OCI-LY7 (cell line): ENCODE measurements at regions not wholly inside any gene's neighbourhood (a gene's known extent, or its start where the extent isn't known, plus 50 kb on each side); places are given as distances from the start of the nearest gene placed in this dataset.
A peak's percentile ranks its signal among the peaks of the same experiment; 100 is the strongest.
"Not testable (repeated sequence)": the region's sequence is repeated elsewhere in the genome, so short reads cannot be mapped to it uniquely, and the experiment has no call there.

Experiments
- BruUV-seq: library from RNA; stranded (reverse); fragments of 400-500 nt; replicated peaks from 2 replicates; lab custom pipeline; 2021; lab: Mats Ljungman, UMichigan
- CTCF ChIA-PET: fragments of 300-600 bp; sonication (Branson Sonifier 250); formaldehyde crosslinking; loops from one replicate; lab custom pipeline; 2022; ENCODE audit warnings: antibody characterized with exemption; ENCODE audit not compliant: unreplicated experiment; lab: Charles Lee
- POLR2A ChIA-PET: fragments of 300-600 bp; sonication (Branson Sonifier 250); formaldehyde crosslinking; loops from one replicate; lab custom pipeline; 2022; ENCODE audit warnings: antibody characterized with exemption; lab: Charles Lee
- DNase-seq: peaks from one replicate; pipeline ENCODE4 v3.0.0-alpha.2; 2015; ENCODE audit warnings: low spot score
- H2AFZ ChIP-seq: fragments of 200-600 bp; sonication (generic), shearing (Covaris generic); 2 replicates; pipeline ENCODE4 v1.6.1; 2014; ENCODE audit warnings: mild to moderate bottlenecking, antibody characterized with exemption, low read length, moderate library complexity
- H3K27ac ChIP-seq: fragments of 200-600 bp; sonication (generic); 2 replicates; pipeline ENCODE4 v1.5.1; 2014; ENCODE audit warnings: mixed run types, low read depth, mild to moderate bottlenecking, moderate library complexity, low read length, inconsistent platforms; ENCODE audit not compliant: poor library complexity, severe bottlenecking
- H3K36me3 ChIP-seq: fragments of 200-600 bp; sonication (generic); 2 replicates; pipeline ENCODE4 v1.6.1; 2014; ENCODE audit warnings: mild to moderate bottlenecking, antibody characterized with exemption, low read length, moderate library complexity, mixed read lengths; ENCODE audit not compliant: insufficient read depth
- H3K4me1 ChIP-seq: fragments of 200-600 bp; sonication (generic); 2 replicates; pipeline ENCODE4 v1.5.1; 2014; ENCODE audit warnings: mild to moderate bottlenecking, low read length; ENCODE audit not compliant: insufficient read depth, poor library complexity, severe bottlenecking
- H3K4me2 ChIP-seq: fragments of 200-600 bp; sonication (generic); 2 replicates; pipeline ENCODE4 v1.6.1; 2014; ENCODE audit warnings: mild to moderate bottlenecking, low read length
- H3K4me3 ChIP-seq: fragments of 200-600 bp; sonication (generic); 2 replicates; pipeline ENCODE4 v1.5.1; 2014; ENCODE audit warnings: mild to moderate bottlenecking, low read depth, low read length; ENCODE audit not compliant: poor library complexity, severe bottlenecking
- H3K79me2 ChIP-seq: fragments of 200-600 bp; sonication (generic); 2 replicates; pipeline ENCODE4 v1.6.1; 2016; ENCODE audit warnings: low read depth, mild to moderate bottlenecking, low read length, moderate library complexity, mixed read lengths; ENCODE audit not compliant: insufficient read depth
- H3K9me2 ChIP-seq: fragments of 200-600 bp; sonication (generic); 2 replicates; pipeline ENCODE4 v1.6.1; 2016; ENCODE audit warnings: mild to moderate bottlenecking, low read length, mixed read lengths; ENCODE audit not compliant: insufficient read depth
- H3K9me3 ChIP-seq: fragments of 200-600 bp; sonication (generic); 2 replicates; pipeline ENCODE4 v1.6.1; 2014; ENCODE audit warnings: mild to moderate bottlenecking, mixed run types, low read length, mixed read lengths
- H4K20me1 ChIP-seq: fragments of 200-600 bp; sonication (generic); 2 replicates; pipeline ENCODE4 v1.6.1; 2014; ENCODE audit warnings: mild to moderate bottlenecking, antibody characterized with exemption, low read length, moderate library complexity, mixed read lengths; ENCODE audit not compliant: insufficient read depth
- EZH2phosphoT487 ChIP-seq: fragments of 200-600 bp; sonication (generic); IDR thresholded peaks from 2 replicates; pipeline ENCODE4 v1.6.1; 2018; ENCODE audit warnings: low read depth, borderline replicate concordance, mild to moderate bottlenecking, mixed run types, antibody characterized with exemption, low read length, moderate library complexity, mixed read lengths
- intact Hi-C: fragments of 100-400 bp; cut with micrococcal nuclease; formaldehyde crosslinking; loops from one replicate; pipeline ENCODE4 v1.10.0; 2022; ENCODE audit not compliant: unreplicated experiment
- TF ChIP-seq, protein P1 (sequence below): fragments of 200-600 bp; sonication (generic); conservative IDR thresholded peaks from 2 replicates; pipeline ENCODE4 v1.5.1; 2014; ENCODE audit warnings: mild to moderate bottlenecking, antibody characterized with exemption, low read length, moderate library complexity, mixed read lengths

GRCh38 chr6:100228437-100228833 is 234.4 kb upstream of the MCHR2 start:
- H3K27ac ChIP-seq: peak overlapping the region; percentile 26
- H4K20me1 ChIP-seq: no peaks in the 10 kb centered on the region
- DNase-seq: no peak
- no peaks in the 10 kb centered on the region for H3K9me2 ChIP-seq
- no peaks in the 10 kb centered on the region for H3K9me3 ChIP-seq
- intact Hi-C loops: no loop called here
- H3K36me3 ChIP-seq: no peaks in the 10 kb centered on the region
- H3K79me2 ChIP-seq: no peaks in the 10 kb centered on the region
- H3K4me2 ChIP-seq: peak overlapping the region; percentile 83
- peaks cover 6% of the 10 kb centered on the region for H3K4me1 ChIP-seq
- H2AFZ ChIP-seq: peak overlapping the region; percentile 97
- peak overlapping the region; percentile 59 for H3K4me3 ChIP-seq
- CTCF ChIA-PET: no interaction called here
- no TSS peak for BruUV-seq
- POLR2A ChIA-PET: interaction anchor here (0.8 to 3.3 kb wide), 4 partner anchors 11 to 19 kb away, joined by 3 to 8 read pairs (median 3); no protein-coding TSS in a partner anchor
- TF ChIP-seq EZH2phosphoT487: no peak
- TF ChIP-seq, protein P1, sequence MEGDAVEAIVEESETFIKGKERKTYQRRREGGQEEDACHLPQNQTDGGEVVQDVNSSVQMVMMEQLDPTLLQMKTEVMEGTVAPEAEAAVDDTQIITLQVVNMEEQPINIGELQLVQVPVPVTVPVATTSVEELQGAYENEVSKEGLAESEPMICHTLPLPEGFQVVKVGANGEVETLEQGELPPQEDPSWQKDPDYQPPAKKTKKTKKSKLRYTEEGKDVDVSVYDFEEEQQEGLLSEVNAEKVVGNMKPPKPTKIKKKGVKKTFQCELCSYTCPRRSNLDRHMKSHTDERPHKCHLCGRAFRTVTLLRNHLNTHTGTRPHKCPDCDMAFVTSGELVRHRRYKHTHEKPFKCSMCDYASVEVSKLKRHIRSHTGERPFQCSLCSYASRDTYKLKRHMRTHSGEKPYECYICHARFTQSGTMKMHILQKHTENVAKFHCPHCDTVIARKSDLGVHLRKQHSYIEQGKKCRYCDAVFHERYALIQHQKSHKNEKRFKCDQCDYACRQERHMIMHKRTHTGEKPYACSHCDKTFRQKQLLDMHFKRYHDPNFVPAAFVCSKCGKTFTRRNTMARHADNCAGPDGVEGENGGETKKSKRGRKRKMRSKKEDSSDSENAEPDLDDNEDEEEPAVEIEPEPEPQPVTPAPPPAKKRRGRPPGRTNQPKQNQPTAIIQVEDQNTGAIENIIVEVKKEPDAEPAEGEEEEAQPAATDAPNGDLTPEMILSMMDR: no peak

DNA sequence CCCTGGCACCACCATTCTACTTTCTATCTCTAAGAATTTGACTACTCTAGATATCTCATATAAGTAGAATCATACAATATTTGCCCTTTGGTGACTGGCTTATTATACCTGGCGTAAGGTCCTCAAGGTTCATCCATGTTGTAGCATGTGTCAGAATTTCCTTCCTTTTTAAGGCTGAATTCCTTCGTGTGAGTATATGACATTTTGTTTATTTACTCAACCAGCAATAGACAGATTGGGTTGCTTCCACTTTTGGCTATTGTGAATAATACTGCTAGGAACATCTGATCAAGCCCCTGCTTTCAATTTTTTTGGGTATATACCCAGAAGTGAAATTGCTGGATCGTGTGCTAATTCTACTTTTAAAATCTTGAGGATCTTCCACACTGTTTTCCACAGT is 232.8 kb upstream of the MCHR2 start:
- no peaks in the 10 kb centered on the region for H3K79me2 ChIP-seq
- no peaks in the 10 kb centered on the region for H4K20me1 ChIP-seq
- peaks cover 6% of the 10 kb centered on the region for H3K4me1 ChIP-seq
- ChIA-PET CTCF (no interaction called here), POLR2A (interaction anchor here (1.6 kb wide), 1 partner anchor 10 kb away, joined by 3 read pairs; no protein-coding TSS in a partner anchor)
- no TSS peak for BruUV-seq
- no peak overlapping the region for H2AFZ ChIP-seq
- no peaks in the 10 kb centered on the region for H3K9me3 ChIP-seq
- no peak overlapping the region for H3K4me3 ChIP-seq
- no peak for DNase-seq
- intact Hi-C loops: no loop called here
- no peaks in the 10 kb centered on the region for H3K9me2 ChIP-seq
- H3K4me2 ChIP-seq: no peak overlapping the region
- TF ChIP-seq, protein P1: no peak
- no peak for TF ChIP-seq EZH2phosphoT487
- no peaks in the 10 kb centered on the region for H3K36me3 ChIP-seq
- H3K27ac ChIP-seq: no peak overlapping the region

- H4K20me1 ChIP-seq, H3K36me3 ChIP-seq, H3K27ac ChIP-seq, BruUV-seq, H3K4me1 ChIP-seq, H3K9me2 ChIP-seq, H3K4me3 ChIP-seq, CTCF ChIA-PET, H3K9me3 ChIP-seq, DNase-seq, H3K4me2 ChIP-seq, H2AFZ ChIP-seq, H3K79me2 ChIP-seq, intact Hi-C loops: not testable (repeated sequence)
- POLR2A ChIA-PET: interaction anchor here (0.9 to 1.0 kb wide), 2 partner anchors 13 to 88 kb away, joined by 3 to 4 read pairs; no protein-coding TSS in a partner anchor
Measured at GRCh38 chr6:100223952-100224351, 229.9 kb upstream of the MCHR2 start.
